PC-9 (cell line): ENCODE measurements at regions not wholly inside any gene's neighbourhood (a gene's known extent, or its start where the extent isn't known, plus 50 kb on each side); places are given as distances from the start of the nearest gene placed in this dataset.

Source experiments
- BruUV-seq: library from RNA; stranded (reverse); fragments of 400-500 nt; replicated peaks from 2 replicates; lab custom pipeline; 2021; lab: Mats Ljungman, UMichigan
- CTCF ChIA-PET: fragments of 300-600 bp; sonication (Branson Sonifier 250); formaldehyde crosslinking; loops from one replicate; lab custom pipeline; 2022; ENCODE audit warnings: antibody characterized with exemption; lab: Charles Lee
- POLR2A ChIA-PET: fragments of 300-600 bp; sonication (Branson Sonifier 250); formaldehyde crosslinking; loops from one replicate; lab custom pipeline; 2022; ENCODE audit warnings: antibody characterized with exemption; ENCODE audit not compliant: unreplicated experiment; lab: Charles Lee
- DNase-seq, 2 experiments: peaks; one replicate each; pipeline versions ENCODE4 v3.0.0 to v3.0.0-alpha.2; 2015 to 2022; ENCODE audit warnings: mixed read lengths in 1 of 2
- H2AFZ ChIP-seq: fragments of 200-600 bp; sonication (generic); 2 replicates; pipeline ENCODE4 v1.8.1; 2017; ENCODE audit warnings: antibody characterized with exemption
- H3F3A ChIP-seq: fragments of 200-600 bp; sonication (generic); 2 replicates; pipeline ENCODE4 v1.8.1; 2017; ENCODE audit warnings: antibody characterized with exemption, mild to moderate bottlenecking, low read depth; ENCODE audit not compliant: insufficient read depth
- H3K27ac ChIP-seq: fragments of 200-600 bp; sonication (generic); 2 replicates; pipeline ENCODE4 v1.6.1; 2016; ENCODE audit warnings: mixed run types
- H3K27me3 ChIP-seq: fragments of 200-600 bp; sonication (generic); 2 replicates; pipeline ENCODE4 v1.6.1; 2016; ENCODE audit warnings: low read depth, mixed run types; ENCODE audit not compliant: insufficient read depth
- H3K36me3 ChIP-seq: fragments of 200-600 bp; sonication (generic); 2 replicates; pipeline ENCODE4 v1.6.1; 2016; ENCODE audit warnings: low read depth, mixed run types
- H3K4me1 ChIP-seq: fragments of 200-600 bp; sonication (generic); replicated peaks from 2 replicates; pipeline ENCODE4 v1.6.1; 2016; ENCODE audit warnings: mixed run types; ENCODE audit not compliant: insufficient read depth
- H3K4me2 ChIP-seq: fragments of 200-600 bp; sonication (generic); 2 replicates; pipeline ENCODE4 v1.6.1; 2017; ENCODE audit warnings: mixed run types
- H3K4me3 ChIP-seq: fragments of 200-600 bp; sonication (generic); 2 replicates; pipeline ENCODE4 v1.6.1; 2016; ENCODE audit warnings: mixed run types
- H3K79me2 ChIP-seq: fragments of 200-600 bp; sonication (generic); 2 replicates; pipeline ENCODE4 v1.6.1; 2017; ENCODE audit warnings: low read depth, mixed run types
- H3K9me2 ChIP-seq: fragments of 200-600 bp; sonication (generic); 2 replicates; pipeline ENCODE4 v1.8.1; 2017; ENCODE audit warnings: mild to moderate bottlenecking; ENCODE audit not compliant: insufficient read depth
- H3K9me3 ChIP-seq: fragments of 200-600 bp; sonication (generic); 2 replicates; pipeline ENCODE4 v1.8.1; 2016; ENCODE audit warnings: low read depth; ENCODE audit not compliant: insufficient read depth
- H4K20me1 ChIP-seq: fragments of 200-600 bp; sonication (generic); 2 replicates; pipeline ENCODE4 v1.8.1; 2017; ENCODE audit not compliant: insufficient read depth
- EZH2 ChIP-seq: fragments of 200-600 bp; sonication (generic); IDR thresholded peaks from 2 replicates; pipeline ENCODE4 v1.8.0; 2017; ENCODE audit warnings: antibody characterized with exemption, low read depth
- intact Hi-C: fragments of 100-400 bp; cut with micrococcal nuclease; formaldehyde crosslinking; loops from one replicate; pipeline ENCODE4 v1.10.0; 2022; ENCODE audit not compliant: unreplicated experiment
- TF ChIP-seq, protein P1 (sequence below): fragments of 200-600 bp; sonication (generic); conservative IDR thresholded peaks from 2 replicates; pipeline ENCODE4 v1.6.1; 2017; ENCODE audit warnings: mixed run types, antibody characterized with exemption, mild to moderate bottlenecking, moderate library complexity

DNA sequence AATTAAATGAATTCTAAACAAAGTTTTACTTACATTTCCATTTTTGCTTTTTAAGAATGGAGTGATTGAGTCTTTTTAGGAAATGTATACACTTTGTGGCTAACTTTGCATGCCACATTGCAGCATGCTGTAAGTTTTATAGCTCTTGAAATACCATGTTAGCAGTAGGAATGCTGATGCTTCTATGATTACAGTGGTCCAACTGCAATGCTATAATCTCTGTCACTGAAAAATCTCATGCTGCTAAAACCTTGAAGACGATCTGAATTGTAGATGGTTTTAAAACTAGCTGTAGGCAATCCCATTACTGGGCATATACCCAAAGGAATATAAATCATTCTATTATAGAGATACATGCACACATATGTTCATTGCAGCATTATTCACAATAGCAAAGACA is 127.6 kb downstream of the WIF1 start:
- Histone ChIP-seq H3K27me3 (no peaks in the 10 kb centered on the region; the same call in 1 of the 2 replicates), H3K36me3 (no peaks in the 10 kb centered on the region), H3K79me2 (no peaks in the 10 kb centered on the region), H3K4me3 (no peak overlapping the region), H3F3A (no peaks in the 10 kb centered on the region), H3K27ac (no peak overlapping the region), H3K4me1 (peaks cover 7% of the 10 kb centered on the region; the same call in 1 of the 2 replicates), H3K4me2 (no peak overlapping the region), H4K20me1 (no peaks in the 10 kb centered on the region), H3K9me3 (no peaks in the 10 kb centered on the region), H2AFZ (no peak overlapping the region), H3K9me2 (no peaks in the 10 kb centered on the region)
- intact Hi-C loops, result no loop called here
- DNase-seq, result no peak
- ChIA-PET POLR2A (no interaction called here), CTCF (no interaction called here)
- BruUV-seq, result no TSS peak
- TF ChIP-seq, protein P1, sequence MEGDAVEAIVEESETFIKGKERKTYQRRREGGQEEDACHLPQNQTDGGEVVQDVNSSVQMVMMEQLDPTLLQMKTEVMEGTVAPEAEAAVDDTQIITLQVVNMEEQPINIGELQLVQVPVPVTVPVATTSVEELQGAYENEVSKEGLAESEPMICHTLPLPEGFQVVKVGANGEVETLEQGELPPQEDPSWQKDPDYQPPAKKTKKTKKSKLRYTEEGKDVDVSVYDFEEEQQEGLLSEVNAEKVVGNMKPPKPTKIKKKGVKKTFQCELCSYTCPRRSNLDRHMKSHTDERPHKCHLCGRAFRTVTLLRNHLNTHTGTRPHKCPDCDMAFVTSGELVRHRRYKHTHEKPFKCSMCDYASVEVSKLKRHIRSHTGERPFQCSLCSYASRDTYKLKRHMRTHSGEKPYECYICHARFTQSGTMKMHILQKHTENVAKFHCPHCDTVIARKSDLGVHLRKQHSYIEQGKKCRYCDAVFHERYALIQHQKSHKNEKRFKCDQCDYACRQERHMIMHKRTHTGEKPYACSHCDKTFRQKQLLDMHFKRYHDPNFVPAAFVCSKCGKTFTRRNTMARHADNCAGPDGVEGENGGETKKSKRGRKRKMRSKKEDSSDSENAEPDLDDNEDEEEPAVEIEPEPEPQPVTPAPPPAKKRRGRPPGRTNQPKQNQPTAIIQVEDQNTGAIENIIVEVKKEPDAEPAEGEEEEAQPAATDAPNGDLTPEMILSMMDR, result no peak
- TF ChIP-seq EZH2, result no peak

DNA sequence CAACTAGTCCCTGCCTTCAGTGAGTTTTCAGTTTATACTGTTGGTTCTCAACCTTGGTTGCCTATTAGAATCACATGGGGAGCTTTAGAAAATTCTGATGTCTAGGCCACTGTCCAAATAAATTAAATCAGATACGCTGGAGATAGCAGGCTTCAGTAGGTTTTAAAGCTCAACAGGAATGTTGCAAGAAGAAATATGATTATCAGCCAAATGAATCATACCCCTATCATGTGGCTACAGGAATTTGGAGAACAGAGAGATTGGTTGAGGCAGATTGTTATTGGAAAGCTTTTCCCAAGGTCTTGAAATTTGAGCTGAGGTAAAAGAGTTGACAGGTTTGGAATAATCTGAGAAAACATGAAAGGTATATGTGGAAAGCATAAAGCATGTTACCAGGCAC is 125.3 kb downstream of the WIF1 start:
- Histone ChIP-seq H3K4me2 (no peak overlapping the region), H3K79me2 (no peaks in the 10 kb centered on the region), H3K4me1 (peaks cover 7% of the 10 kb centered on the region; the same call in 1 of the 2 replicates), H3K4me3 (no peak overlapping the region), H3K27me3 (peaks cover 8% of the 10 kb centered on the region; the same call in 1 of the 2 replicates), H3F3A (no peaks in the 10 kb centered on the region), H4K20me1 (no peaks in the 10 kb centered on the region), H3K36me3 (no peaks in the 10 kb centered on the region), H2AFZ (no peak overlapping the region), H3K9me2 (no peaks in the 10 kb centered on the region), H3K27ac (no peak overlapping the region), H3K9me3 (no peaks in the 10 kb centered on the region)
- intact Hi-C loops, result no loop called here
- TF ChIP-seq, protein P1, result no peak
- no peak for TF ChIP-seq EZH2
- peak in 1 of 2 experiments; percentile 43 for DNase-seq
- BruUV-seq, result no TSS peak
- CTCF ChIA-PET, result no interaction called here
- POLR2A ChIA-PET, result no interaction called here

DNA sequence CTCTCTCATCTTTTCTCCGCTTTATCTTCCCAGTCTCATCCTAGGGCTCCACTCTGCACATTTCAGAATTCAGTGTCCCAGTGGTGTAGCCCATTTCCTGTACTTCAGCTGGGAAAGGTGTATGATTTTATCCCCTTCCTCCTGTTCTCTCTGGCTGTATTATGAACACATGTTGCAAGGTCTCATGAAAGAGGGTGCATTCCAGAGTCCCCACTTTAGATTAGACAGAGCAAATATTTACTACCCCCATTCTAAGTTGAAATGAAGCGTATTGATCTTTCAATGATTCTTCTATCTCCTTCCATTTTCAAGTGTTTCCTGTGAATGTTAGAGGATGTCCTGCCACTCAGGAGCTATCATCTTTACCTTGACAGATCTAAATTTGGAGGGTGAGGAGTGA is 123.2 kb downstream of the WIF1 start:
- Histone ChIP-seq H3K4me3 (no peak overlapping the region), H3K27me3 (peaks cover 28% of the 10 kb centered on the region), H3F3A (no peaks in the 10 kb centered on the region), H3K4me1 (peaks cover 7% of the 10 kb centered on the region; the same call in 1 of the 2 replicates), H4K20me1 (no peaks in the 10 kb centered on the region), H3K9me2 (no peaks in the 10 kb centered on the region), H2AFZ (no peak overlapping the region), H3K79me2 (no peaks in the 10 kb centered on the region), H3K9me3 (no peaks in the 10 kb centered on the region), H3K4me2 (no peak overlapping the region), H3K27ac (no peak overlapping the region), H3K36me3 (no peaks in the 10 kb centered on the region)
- intact Hi-C loops, result no loop called here
- DNase-seq, result no peak
- TF ChIP-seq, protein P1, result no peak
- no peak for TF ChIP-seq EZH2
- CTCF ChIA-PET, result no interaction called here
- no TSS peak for BruUV-seq
- POLR2A ChIA-PET, result no interaction called here
